HT-29 (cell line): ENCODE measurements at regions not wholly inside any gene's neighbourhood (a gene's known extent, or its start where the extent isn't known, plus 50 kb on each side); places are given as distances from the start of the nearest gene placed in this dataset.
"Not testable (repeated sequence)": the region's sequence is repeated elsewhere in the genome, so short reads cannot be mapped to it uniquely, and the experiment has no call there.

ENCODE experiments used
- DNase-seq: peaks from one replicate; pipeline ENCODE4 v3.0.0-alpha.2; 2015; ENCODE audit warnings: low spot score

- DNase-seq: no peak
Observed at GRCh38 chr11:29251738-29252137, 765.1 kb downstream of the KCNA4 start.

- no peak for DNase-seq
Observed at GRCh38 chr11:29249713-29250112, 767.1 kb downstream of the KCNA4 start.

- DNase-seq: no peak
Observed at GRCh38 chr11:29244355-29244754, 772.5 kb downstream of the KCNA4 start.

- DNase-seq: no peak
Observed at GRCh38 chr11:29243616-29244015, 773.2 kb downstream of the KCNA4 start.

- no peak for DNase-seq
Observed at GRCh38 chr11:29231991-29232390, 784.8 kb downstream of the KCNA4 start.

GRCh38 chr11:29231586-29231985, 785.2 kb downstream of the KCNA4 start:
- no peak for DNase-seq

GRCh38 chr11:29227811-29228210, 789.0 kb downstream of the KCNA4 start:
- DNase-seq: no peak

GRCh38 chr11:29224739-29225384, 792.0 kb downstream of the KCNA4 start:
- no peak for DNase-seq

- DNase-seq: not testable (repeated sequence)
Observed at GRCh38 chr11:29219531-29219930, 797.3 kb downstream of the KCNA4 start.

- no peak for DNase-seq
Observed at GRCh38 chr11:29217901-29218300, 798.9 kb downstream of the KCNA4 start.

- DNase-seq: no peak
Observed at GRCh38 chr11:29214833-29215232, 802.0 kb downstream of the KCNA4 start.

GRCh38 chr11:29211202-29211601, 805.6 kb downstream of the KCNA4 start:
- DNase-seq: no peak

GRCh38 chr11:29210426-29210825, 806.4 kb downstream of the KCNA4 start:
- DNase-seq: no peak

- DNase-seq: peak; percentile 20
Observed at GRCh38 chr11:29208117-29208516, 808.7 kb downstream of the KCNA4 start.

GRCh38 chr11:29200791-29201562, 815.9 kb downstream of the KCNA4 start:
- DNase-seq: no peak

GRCh38 chr11:29190313-29190712, 826.5 kb downstream of the KCNA4 start:
- no peak for DNase-seq

GRCh38 chr11:29187215-29187614, 829.6 kb downstream of the KCNA4 start:
- DNase-seq: no peak

- DNase-seq: no peak
Observed at GRCh38 chr11:29184939-29185890, 831.6 kb downstream of the KCNA4 start.

- no peak for DNase-seq
Observed at GRCh38 chr11:29183301-29183700, 833.5 kb downstream of the KCNA4 start.

- DNase-seq: no peak
Observed at GRCh38 chr11:29173660-29174062, 843.2 kb downstream of the KCNA4 start.

- DNase-seq: no peak
Observed at GRCh38 chr11:29171360-29171950, 845.4 kb downstream of the KCNA4 start.

- DNase-seq: no peak
Observed at GRCh38 chr11:29166306-29166705, 850.5 kb downstream of the KCNA4 start.
